HG02943 (cell line): ENCODE measurements at regions not wholly inside any gene's neighbourhood (a gene's known extent, or its start where the extent isn't known, plus 50 kb on each side); places are given as distances from the start of the nearest gene placed in this dataset.
"Not testable (repeated sequence)": the region's sequence is repeated elsewhere in the genome, so short reads cannot be mapped to it uniquely, and the experiment has no call there.

ENCODE experiments used
- ATAC-seq: cut with Tn5 transposase; IDR thresholded peaks from one replicate; pipeline ENCODE4 v1.9.1; 2021; ENCODE audit warnings: mild to moderate bottlenecking, low read depth, moderate library complexity; ENCODE audit not compliant: unreplicated experiment

DNA sequence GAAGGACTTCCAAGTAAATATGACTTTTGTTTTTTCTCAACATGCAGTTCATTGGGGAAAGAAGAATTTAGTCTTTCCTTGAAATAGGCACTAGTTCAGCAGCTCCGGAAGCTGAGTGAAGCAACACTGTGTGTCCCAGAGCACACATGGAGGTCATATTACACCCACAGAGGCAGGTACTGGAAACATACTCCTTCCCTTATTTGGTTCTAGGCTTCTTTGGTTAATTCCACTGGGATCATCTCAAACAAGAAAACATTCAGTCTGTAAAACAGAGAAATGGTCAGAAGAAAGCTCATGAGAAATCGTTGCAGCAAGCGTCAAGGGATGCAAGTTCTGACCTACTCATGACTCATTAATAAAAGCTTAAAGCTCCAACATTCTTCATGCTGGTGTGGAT, 175.1 kb upstream of the PCSK5 start:
- no peak for ATAC-seq

DNA sequence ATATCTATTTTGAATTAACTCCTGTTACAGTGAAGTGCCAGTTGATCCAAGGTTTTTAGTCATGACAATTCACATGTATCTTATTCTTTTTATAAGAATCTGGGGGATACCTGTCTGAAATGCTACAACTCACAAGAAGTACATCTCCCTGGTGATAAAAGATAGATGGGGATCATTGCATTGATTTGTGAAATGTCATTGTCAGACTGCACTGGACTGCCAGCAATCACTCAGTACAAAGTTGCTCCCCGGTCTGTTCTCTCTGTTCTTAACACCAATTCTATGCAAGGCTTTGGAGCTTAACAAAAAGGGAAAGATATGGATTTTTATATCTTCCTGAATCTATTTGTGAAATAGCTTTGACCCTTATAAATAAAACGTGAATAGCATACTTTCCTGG, 171.8 kb upstream of the PCSK5 start:
- ATAC-seq: no peak

DNA sequence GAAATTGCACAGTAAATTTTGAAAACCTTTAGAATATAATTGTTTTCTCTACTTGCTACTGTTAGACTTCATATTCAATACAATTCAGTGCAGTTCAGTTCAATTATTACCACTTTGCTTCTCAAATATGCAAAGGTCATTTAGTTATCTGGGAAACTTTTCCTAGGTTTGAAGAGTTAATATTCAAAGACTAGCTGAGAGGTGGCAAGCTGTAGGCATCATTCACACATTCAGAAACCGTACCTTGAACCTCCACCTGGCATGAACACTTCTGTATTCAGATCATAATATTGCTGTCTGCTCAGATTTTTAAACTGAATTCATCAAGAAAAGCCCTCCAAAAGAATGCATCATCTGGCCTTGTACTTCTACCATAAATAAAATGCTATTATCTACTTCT, 162.1 kb upstream of the PCSK5 start:
- no peak for ATAC-seq

DNA sequence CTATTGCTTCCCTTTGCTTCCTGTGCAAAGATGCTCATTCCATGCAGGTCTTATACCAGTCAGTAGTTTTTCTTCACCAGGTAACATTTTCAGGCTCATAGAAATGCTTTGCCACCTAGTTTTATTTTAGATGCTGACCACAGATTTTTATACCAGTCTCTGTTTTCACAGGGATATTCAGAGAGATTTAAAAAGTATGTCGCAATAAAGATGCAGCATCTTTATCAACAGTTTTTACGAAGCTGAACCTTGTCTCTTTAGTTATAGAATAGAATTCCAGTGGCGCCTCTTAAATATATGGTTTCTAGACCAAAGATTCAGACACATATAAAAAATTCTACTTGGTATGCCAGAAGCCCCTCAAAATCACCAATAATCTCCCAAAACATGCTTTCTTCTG, 155.7 kb upstream of the PCSK5 start:
- ATAC-seq: no peak

DNA sequence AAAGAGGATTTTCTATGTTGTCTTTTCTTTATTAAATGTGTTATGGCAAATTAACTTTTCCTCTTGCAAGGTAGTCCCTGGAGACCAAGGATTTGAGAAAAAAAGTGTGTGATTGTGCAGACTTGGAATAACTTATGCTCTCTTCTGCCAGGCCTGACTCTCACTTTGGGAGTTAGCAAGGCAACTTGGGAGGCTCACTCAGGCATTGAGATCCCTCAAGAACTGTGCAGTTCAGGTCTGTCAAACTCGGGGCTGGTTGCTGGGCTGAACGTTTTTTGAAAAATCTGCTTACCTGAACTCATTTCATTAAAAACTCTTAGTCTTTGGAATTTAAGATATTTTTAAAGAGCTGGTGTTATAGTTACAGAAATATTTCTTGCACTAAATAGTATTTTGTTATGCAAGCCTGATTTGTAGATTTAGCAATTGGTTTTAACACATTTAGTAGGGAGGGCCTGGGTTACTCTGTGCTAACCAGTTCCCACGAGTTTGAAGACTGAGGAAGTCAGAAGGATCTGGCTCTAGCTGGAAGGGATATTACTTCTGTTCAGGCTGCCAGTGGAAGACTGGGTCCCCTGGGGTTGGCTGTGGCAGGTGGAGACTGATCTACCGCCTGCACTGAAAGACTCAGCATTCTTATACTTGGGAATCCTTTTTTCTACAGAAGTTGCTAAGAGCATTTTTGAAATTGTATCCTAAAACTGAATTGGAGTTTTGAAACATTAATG, 150.4 kb upstream of the PCSK5 start:
- ATAC-seq: no peak

DNA sequence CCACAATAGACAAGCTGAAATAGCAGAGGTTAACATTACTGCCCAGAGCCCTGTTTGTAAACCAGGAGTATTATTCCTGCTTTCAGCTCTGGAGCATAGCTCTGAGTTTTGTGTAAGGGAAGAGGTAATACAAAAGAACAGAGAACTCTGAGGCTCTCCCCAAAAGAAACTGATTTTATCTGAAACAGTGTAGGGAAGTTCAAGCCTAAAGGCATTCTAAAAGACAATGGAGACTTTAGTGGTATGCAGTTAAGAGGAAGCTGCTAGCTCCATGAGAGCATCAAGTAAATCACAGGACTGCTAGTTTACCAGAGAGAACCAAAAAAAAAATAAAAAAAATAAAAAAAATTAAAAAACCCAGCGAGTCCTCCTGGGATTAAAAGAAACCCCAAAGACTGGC, 146.6 kb upstream of the PCSK5 start:
- ATAC-seq: no peak

DNA sequence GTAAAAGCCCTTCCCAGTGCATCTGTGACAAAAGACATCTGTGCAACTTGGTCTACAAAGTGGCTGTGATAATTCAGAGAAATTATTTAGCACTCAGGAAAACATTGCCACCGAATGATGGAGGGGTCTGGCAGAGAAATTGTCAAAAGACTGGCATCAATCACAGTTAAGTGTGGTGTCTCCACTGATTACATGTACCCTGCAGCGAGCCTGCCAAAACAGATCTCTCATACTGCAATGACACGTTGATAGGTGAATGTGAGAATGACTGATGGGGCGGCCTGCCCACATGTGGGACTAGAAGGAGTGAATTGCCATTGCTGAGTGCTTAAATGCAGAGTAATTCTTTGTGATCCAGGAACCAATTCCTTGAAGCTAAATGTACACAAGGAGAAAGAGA, 136.4 kb upstream of the PCSK5 start:
- no peak for ATAC-seq

DNA sequence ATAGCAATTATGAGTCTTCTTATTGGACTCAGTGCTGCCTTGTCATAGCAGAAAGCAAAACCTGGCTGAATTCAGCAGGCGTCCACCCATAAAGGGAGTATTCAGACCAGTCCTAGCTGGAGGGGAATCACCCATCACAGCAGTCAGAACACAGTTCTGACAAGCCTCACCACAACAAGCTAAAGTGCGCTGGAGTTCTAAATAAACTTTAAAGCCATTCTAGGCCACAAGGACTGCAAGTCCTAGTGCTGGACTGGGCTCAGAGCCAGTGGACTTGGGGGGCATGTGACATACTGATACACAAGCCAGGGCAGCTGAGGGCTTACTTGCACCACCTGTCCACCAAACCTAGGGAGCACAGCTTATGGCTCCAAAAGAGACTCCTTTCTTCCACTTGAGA, 115.3 kb upstream of the PCSK5 start:
- no peak for ATAC-seq

DNA sequence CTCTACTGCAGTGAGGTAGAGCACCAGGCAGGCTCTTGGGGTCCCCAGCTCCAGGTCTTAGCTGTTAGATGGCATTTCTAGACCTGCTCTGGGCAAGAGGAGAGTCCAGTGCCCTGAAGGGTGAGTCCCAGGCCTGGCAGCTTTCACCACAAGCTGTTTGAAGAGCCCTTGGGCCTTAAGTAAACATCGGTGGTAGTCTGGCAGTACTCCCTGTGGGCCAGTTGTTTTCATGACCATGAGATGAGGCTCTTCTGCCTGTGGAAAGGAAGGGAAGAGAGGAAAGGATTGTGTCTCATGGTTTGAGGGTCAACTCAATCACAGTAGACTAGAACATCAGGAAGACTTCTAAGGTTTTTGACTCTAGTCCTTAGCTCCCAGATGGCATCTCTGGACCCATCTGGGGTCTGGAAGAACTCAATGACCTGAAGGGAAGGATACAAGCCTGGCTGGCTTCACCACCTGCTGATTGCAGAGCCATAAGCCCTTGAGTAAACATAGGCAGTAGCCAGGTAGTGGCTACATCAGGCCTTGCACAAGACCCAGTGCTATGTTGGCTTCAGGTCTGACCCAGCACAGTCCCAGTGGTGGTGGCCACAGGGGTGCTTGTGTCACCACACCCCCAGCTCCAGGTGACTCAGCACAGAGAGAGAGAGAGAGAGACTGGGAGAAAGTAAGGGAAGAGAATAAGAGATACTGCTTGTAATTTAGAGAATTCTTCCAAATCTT, 114.3 kb upstream of the PCSK5 start:
- ATAC-seq: no peak

DNA sequence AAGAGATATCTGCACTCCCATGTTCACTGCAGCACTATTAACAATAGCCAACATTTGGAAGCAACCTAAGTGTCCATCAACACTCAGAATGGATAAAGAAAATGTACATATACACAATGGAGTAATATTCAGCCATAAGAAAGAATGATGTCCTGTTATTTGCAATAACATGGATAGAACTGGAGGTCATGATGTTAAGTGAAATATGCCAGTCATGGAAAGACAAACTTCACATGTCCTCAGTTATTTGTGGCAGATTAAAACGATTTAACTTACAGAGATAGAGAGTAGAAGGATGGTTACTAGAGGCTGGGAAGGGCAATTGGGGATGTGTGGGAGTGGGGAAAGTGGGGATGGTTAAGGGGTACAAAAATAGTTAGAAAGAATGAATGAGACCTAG, 110.3 kb upstream of the PCSK5 start:
- no peak for ATAC-seq

DNA sequence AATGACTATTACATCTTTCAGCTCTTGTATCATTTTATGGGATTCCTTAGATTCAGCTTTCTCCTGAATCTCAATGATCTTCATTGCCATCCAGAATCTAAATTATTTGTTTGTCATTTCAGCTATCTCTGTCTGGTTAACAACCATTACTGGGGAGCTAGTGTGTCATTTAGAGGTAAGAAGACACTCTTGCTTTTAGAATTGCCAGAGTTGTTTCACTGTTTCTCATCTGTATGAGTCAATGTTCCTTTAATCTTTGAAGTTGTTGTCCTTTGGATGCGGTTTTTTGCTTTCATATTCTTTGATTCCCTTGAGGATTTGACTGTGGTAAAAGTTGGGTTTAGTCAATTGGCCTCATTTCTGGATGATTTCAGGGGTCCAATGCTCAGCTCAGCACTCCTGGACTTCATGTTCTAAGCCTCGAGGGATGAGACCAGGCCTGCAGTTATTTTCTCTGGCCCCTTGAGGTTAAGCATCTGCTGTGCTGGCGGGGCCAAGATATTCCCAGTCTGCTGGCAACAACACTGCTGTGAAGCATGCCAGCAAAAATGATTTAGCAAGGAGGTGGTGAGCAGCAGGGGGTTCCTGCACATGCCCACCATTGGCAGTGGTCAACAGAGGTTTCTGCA, 102.4 kb upstream of the PCSK5 start:
- ATAC-seq: no peak

DNA sequence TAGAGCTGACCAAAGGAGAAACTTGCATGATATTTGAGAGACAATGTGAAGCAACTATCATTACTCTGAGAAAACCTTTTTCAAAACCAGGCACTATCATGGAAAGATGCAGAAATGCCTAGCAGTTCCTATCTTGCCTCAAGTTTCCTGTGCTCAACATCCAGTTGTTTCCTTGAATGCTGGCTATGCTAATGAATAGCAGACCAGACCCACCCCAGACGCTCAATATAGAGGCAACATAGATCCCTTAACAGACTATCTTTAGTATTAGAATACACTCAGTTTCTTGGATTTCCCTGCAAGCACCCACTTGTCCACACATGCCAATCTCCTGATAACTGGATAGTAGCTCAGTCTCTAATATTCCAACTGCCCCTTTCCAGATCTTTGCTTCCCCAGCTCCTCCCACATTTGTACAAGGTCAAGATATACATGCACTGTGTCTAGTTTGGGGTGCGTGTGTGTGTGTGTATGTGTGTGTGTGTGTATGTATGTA, 93.3 kb upstream of the PCSK5 start:
- ATAC-seq: no peak

DNA sequence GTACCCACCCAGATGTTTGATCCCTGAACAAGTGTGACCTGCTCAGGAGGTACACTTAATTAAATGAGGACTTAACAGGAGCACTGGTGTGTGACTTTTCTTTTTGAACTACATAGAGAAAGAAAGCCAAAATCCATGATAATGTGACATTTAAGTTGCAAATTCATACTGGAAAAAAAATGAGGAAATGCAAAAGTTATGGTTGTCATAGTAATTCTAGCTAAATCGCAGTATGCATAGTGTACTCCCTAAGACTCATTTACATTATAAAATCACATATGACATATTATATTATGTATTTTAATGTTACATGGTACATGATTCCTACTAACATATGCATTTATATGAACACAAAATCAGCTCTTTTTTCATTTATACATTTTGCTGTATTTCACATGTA, 92.0 kb upstream of the PCSK5 start:
- ATAC-seq: no peak

DNA sequence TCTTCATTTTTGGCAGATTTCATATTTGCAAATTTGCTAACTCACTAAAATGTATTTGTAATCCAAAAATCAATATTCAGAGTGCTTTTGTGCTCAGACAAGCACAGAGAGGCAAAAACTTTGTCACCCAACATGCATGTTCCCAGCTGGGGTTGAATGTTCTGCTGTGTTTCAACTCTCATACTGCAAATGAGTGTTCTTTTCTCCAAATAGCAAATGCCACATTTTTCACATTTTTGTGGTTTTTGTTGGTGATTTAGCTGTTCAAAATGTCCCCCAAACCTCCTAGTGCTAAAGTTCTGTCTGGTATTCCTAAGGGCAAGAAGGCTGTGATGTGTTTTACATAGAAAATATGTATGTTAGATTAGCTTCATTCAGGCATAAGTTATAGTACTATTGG, 87.3 kb upstream of the PCSK5 start:
- no peak for ATAC-seq

DNA sequence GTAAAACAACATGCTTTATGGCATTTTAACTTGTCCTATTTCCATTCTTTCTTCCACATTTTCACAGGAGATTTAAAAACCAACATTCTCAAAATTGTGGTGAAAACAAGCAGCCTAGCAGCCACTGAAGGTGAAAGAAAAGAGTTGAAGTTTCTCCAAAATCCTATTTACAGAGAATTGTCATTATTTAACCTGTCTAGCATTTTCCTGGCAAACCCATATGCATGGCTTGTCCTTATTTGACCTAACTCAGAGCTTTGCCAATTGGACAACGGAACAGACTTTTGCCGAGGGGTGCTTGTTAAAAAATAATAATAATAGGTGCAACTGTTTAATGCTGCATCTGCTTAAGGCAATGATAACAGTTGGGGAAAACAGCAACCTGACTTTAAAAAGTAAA, 80.4 kb upstream of the PCSK5 start:
- ATAC-seq: no peak

DNA sequence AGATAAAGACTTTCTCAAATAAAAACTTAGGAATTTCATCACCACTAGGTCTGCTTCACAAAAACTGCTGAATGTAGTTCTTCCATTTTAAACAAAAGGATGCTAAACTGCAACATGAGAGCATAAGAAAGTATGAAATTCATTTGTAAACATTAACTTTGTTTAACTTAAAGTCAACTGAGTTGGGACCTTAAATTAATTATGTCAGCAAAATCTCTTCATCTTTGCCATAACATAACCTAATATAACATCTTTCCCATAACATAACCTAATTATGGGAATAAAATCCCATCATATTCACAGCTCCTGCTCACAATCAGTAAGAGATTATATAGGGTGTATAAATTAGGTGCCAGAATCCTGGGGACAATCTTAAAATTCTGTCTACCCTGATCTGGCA, 78.8 kb upstream of the PCSK5 start:
- ATAC-seq: no peak

DNA sequence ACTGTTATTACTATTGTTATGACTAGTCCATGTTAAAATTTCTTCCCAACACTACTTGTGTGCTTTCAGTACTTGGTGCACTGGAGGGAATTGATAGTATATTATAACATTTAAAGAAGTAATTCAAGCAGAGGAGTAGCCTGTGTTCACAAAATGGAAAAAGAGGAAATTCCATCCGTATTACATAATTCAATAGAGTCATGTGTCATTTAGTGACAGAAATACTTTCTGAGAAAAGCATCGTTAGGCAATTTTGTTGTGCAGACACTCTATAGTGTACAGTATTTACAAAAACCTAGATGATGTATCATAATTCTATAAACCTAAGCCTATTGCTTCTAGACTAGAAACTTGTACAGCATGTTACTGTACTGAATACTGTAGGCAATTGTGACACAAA, 78.3 kb upstream of the PCSK5 start:
- ATAC-seq: no peak

DNA sequence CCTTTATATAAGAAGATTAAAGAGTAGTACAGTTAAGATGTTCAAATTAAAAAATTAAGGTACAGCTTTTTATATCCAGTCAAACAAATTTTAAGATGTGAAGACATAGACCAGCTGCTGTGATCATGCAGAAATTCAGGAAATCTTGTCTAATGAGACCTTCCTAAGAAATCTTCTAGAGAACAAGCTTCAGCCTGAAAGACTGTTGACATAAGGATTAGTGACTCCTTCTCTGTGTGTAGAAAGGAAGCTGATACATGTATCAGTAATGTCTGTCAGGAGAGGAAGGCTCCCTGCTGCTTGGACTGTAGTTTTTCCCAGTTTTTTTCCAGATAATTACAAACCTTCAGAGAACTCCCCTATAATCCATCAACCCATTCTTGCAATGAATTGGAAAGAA, 75.8 kb upstream of the PCSK5 start:
- ATAC-seq: no peak

DNA sequence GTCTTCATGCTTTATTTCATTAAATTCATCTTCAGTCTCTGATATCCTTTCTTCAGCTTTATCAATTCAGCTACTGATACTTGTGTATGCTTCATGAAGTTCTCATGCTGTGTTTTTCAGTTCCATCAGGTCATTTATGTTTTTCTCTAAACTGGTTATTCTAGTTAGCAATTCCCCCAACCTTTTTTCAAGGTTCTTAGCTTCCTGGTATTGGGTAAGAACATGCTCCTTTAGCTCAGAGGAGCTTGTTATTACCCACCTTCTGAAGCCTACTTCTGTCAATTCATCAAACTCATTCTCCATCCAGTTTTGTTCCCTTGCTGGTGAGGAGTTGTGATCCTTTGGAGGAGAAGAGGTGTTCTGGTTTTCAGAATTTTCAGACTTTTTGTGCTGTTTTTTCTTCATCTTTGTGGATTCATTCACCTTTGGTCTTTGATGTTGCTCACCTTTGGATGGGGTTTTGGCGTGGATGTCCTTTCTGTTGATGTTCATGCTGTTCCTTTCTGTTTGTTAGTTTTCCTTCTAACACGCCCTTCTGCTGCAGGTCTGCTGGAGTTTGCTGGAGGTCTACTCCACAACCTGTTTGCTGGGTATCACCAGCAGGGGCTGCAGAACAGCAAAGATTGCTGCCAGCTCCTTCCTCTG, 69.9 kb upstream of the PCSK5 start:
- ATAC-seq: not testable (repeated sequence)

DNA sequence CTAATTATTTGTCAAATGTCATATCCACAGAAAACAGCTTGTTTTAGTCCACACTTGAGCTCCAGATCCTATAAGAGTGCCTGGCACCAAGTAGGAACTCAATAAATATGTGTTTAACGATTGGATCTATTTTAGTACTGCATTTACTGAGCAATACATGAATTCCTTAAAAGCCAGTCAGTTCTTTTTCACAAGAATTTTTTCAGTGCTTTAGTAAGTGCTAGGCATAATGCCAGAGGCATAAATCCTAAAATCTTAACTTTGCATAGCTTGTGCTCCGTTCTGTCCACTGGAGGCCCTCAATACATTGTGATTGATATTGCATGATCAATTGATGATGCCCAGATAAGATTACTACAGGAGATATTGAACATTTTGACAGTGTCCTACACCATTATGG, 67.3 kb upstream of the PCSK5 start:
- ATAC-seq: no peak

DNA sequence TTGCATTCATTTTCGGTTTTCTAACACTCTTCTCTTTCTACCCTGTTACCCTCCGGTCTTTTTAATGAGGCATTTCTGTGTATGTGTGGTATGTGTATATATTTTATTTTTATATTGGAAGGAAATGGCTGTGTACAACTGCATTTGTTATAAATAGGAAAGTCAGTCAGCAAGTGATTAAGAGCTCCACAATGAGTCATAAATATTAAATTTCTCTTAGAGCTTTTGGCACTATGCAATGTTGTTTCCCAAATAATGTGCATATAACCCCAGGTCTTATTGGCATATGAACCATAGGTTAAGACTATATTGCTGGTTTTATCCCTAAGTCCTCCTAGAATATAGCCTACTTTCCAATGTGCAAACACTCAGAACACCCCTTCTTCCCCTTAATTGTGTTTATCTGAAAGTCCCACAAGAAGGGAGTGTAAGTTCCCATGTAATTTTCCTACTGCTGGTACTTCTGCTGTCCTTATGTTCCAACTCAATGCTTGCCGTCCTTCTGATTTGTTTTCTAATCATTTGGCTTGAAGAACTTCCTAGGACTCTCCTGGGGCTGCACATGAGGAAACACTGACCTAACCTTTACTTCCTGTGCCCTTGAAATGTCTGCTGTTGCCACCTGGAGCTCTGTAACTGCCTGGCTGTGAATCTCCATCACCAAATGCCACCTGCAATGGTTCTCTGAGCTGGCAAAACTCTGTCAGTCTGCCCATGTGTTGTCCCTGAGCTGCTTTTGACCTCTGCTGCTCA, 65.5 kb upstream of the PCSK5 start:
- no peak for ATAC-seq
